ENCODE measurements at regions not wholly inside any gene's neighbourhood (a gene's known extent, or its start where the extent isn't known, plus 50 kb on each side); places are given as distances from the start of the nearest gene placed in this dataset.
"Not testable (repeated sequence)": the region's sequence is repeated elsewhere in the genome, so short reads cannot be mapped to it uniquely, and the experiment has no call there.

- H3K9me3 ChIP-seq (ENCODE audit: control insufficient read depth in 4 of 4, low read length in 3 of 4): no peaks in the 10 kb centered on the region
- no peak overlapping the region for H3K27ac ChIP-seq (ENCODE audit: low read depth in 1 of 2, low read length in 2 of 2)
- H3K4me1 ChIP-seq (ENCODE audit: control insufficient read depth in 4 of 4, insufficient read depth in 4 of 4, low read length in 3 of 4): no peaks in the 10 kb centered on the region
- WGBS: 93% methylated on average over 4 of the region's 4 CpGs
- H3K27me3 ChIP-seq (ENCODE audit: control insufficient read depth in 4 of 4, insufficient read depth in 4 of 4, low read length in 3 of 4): no peaks in the 10 kb centered on the region
- H3K9ac ChIP-seq (ENCODE audit: low read depth in 1 of 2, low read length in 2 of 2): no peak overlapping the region
- no peak overlapping the region for H3K4me3 ChIP-seq (ENCODE audit: low read depth in 1 of 3, low read length in 3 of 3)
- no peak for DNase-seq (ENCODE audit: low spot score)
- TF ChIP-seq RXRA (IDR thresholded peaks at IDR 0.05) (no peak), FOXA2 (IDR thresholded peaks at IDR 0.05) (no peak), GABPA (IDR thresholded peaks at IDR 0.05 in 1 of 2, conservative IDR thresholded peaks at IDR 0.05 in 1 of 2) (no peak), JUND (IDR thresholded peaks at IDR 0.05) (no peak), HNF4G (IDR thresholded peaks at IDR 0.05) (no peak), FOXA1 (IDR thresholded peaks at IDR 0.05) (no peak), CTCF (IDR thresholded peaks at IDR 0.05; ENCODE audit: low read depth, low read length, missing input control) (no peak), TAF1 (conservative IDR thresholded peaks at IDR 0.05) (no peak)
- TF ChIP-seq, protein P1, sequence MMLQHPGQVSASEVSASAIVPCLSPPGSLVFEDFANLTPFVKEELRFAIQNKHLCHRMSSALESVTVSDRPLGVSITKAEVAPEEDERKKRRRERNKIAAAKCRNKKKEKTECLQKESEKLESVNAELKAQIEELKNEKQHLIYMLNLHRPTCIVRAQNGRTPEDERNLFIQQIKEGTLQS (IDR thresholded peaks at IDR 0.05): no peak
- no peaks in the 10 kb centered on the region for H3K36me3 ChIP-seq (ENCODE audit: control insufficient read depth in 4 of 4, insufficient read depth in 3 of 4, low read depth in 1 of 4, low read length in 3 of 4)
These were observed 169.6 kb upstream of the KLF6 start for GRCh38 chr10:3954615-3955014.

DNA sequence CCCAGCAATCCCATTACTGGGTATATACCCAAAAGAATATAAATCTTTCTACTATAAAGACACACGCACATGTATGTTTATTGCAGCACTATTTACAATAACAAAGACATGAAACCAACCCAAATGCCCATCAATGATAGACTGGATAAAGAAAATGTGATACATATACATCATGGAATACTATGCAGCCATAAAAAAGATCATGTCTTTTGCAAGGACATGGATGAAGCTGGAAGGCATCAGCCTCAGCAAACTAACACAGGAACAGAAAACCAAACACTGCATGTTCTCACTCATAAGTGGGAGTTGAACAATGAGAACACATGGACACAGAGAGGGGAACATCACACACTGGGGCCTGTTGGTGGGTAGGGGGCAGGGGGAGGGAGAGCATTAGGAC lies 169.0 kb upstream of the KLF6 start:
- not testable (repeated sequence) for H3K36me3 ChIP-seq (ENCODE audit: control insufficient read depth in 4 of 4, insufficient read depth in 3 of 4, low read depth in 1 of 4, low read length in 3 of 4); H3K27me3 ChIP-seq (ENCODE audit: control insufficient read depth in 4 of 4, insufficient read depth in 4 of 4, low read length in 3 of 4); H3K4me3 ChIP-seq (ENCODE audit: low read depth in 1 of 3, low read length in 3 of 3); H3K9me3 ChIP-seq (ENCODE audit: control insufficient read depth in 4 of 4, low read length in 3 of 4); H3K9ac ChIP-seq (ENCODE audit: low read depth in 1 of 2, low read length in 2 of 2); H3K4me1 ChIP-seq (ENCODE audit: control insufficient read depth in 4 of 4, insufficient read depth in 4 of 4, low read length in 3 of 4); DNase-seq (ENCODE audit: low spot score); H3K27ac ChIP-seq (ENCODE audit: low read depth in 1 of 2, low read length in 2 of 2)
- 93% methylated on average over 1 of the region's 1 CpG for WGBS

DNA sequence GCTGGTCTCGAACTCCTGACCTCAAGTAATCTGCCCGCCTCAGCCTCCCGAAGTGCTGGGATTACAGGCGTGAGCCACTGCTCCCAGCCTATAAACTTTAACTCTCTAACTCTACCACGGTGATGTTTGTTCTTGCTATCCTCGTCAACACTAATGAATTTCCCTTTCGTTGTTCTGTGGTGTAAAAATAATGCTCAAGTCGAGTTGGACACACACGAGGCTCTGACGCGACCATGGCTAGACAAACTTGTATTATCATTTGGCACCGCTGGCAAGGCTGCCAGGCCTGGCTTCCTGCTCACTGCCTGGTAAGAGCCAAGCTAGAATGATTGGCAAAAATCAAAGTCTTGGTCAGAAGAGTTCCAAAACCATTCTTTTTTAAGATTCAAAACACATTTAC lies 167.0 kb upstream of the KLF6 start:
- Histone ChIP-seq H3K4me1 (ENCODE audit: control insufficient read depth in 4 of 4, insufficient read depth in 4 of 4, low read length in 3 of 4) (no peaks in the 10 kb centered on the region), H3K27ac (ENCODE audit: low read depth in 1 of 2, low read length in 2 of 2) (no peak overlapping the region), H3K27me3 (ENCODE audit: control insufficient read depth in 4 of 4, insufficient read depth in 4 of 4, low read length in 3 of 4) (peaks cover 0 to 3% (median 0%) of the 10 kb centered on the region in 4 donors), H3K4me3 (ENCODE audit: low read depth in 1 of 3, low read length in 3 of 3) (no peak overlapping the region), H3K9me3 (ENCODE audit: control insufficient read depth in 4 of 4, low read length in 3 of 4) (no peaks in the 10 kb centered on the region), H3K9ac (ENCODE audit: low read depth in 1 of 2, low read length in 2 of 2) (no peak overlapping the region), H3K36me3 (ENCODE audit: control insufficient read depth in 4 of 4, insufficient read depth in 3 of 4, low read depth in 1 of 4, low read length in 3 of 4) (no peaks in the 10 kb centered on the region)
- TF ChIP-seq SP1 (IDR thresholded peaks at IDR 0.05) (no peak), RXRA (IDR thresholded peaks at IDR 0.05) (no peak), JUND (IDR thresholded peaks at IDR 0.05) (no peak), TAF1 (conservative IDR thresholded peaks at IDR 0.05) (no peak), MAX (IDR thresholded peaks at IDR 0.05) (no peak), CTCF (IDR thresholded peaks at IDR 0.05; ENCODE audit: low read depth, low read length, missing input control) (no peak), YY1 (IDR thresholded peaks at IDR 0.05) (no peak), FOXA2 (IDR thresholded peaks at IDR 0.05) (no peak), HNF4G (IDR thresholded peaks at IDR 0.05) (no peak), EGR1 (IDR thresholded peaks at IDR 0.05; ENCODE audit: low read depth in 2 of 2) (no peak)
- TF ChIP-seq, protein P2, sequence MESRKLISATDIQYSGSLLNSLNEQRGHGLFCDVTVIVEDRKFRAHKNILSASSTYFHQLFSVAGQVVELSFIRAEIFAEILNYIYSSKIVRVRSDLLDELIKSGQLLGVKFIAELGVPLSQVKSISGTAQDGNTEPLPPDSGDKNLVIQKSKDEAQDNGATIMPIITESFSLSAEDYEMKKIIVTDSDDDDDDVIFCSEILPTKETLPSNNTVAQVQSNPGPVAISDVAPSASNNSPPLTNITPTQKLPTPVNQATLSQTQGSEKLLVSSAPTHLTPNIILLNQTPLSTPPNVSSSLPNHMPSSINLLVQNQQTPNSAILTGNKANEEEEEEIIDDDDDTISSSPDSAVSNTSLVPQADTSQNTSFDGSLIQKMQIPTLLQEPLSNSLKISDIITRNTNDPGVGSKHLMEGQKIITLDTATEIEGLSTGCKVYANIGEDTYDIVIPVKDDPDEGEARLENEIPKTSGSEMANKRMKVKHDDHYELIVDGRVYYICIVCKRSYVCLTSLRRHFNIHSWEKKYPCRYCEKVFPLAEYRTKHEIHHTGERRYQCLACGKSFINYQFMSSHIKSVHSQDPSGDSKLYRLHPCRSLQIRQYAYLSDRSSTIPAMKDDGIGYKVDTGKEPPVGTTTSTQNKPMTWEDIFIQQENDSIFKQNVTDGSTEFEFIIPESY (IDR thresholded peaks at IDR 0.05): no peak
- TF ChIP-seq, protein P3, sequence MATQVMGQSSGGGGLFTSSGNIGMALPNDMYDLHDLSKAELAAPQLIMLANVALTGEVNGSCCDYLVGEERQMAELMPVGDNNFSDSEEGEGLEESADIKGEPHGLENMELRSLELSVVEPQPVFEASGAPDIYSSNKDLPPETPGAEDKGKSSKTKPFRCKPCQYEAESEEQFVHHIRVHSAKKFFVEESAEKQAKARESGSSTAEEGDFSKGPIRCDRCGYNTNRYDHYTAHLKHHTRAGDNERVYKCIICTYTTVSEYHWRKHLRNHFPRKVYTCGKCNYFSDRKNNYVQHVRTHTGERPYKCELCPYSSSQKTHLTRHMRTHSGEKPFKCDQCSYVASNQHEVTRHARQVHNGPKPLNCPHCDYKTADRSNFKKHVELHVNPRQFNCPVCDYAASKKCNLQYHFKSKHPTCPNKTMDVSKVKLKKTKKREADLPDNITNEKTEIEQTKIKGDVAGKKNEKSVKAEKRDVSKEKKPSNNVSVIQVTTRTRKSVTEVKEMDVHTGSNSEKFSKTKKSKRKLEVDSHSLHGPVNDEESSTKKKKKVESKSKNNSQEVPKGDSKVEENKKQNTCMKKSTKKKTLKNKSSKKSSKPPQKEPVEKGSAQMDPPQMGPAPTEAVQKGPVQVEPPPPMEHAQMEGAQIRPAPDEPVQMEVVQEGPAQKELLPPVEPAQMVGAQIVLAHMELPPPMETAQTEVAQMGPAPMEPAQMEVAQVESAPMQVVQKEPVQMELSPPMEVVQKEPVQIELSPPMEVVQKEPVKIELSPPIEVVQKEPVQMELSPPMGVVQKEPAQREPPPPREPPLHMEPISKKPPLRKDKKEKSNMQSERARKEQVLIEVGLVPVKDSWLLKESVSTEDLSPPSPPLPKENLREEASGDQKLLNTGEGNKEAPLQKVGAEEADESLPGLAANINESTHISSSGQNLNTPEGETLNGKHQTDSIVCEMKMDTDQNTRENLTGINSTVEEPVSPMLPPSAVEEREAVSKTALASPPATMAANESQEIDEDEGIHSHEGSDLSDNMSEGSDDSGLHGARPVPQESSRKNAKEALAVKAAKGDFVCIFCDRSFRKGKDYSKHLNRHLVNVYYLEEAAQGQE (IDR thresholded peaks at IDR 0.05): no peak
- TF ChIP-seq, protein P1 (IDR thresholded peaks at IDR 0.05): no peak
- DNase-seq (ENCODE audit: low spot score): no peak
- WGBS: 88% methylated on average over 12 of the region's 12 CpGs

All from liver (tissue), 8 donors.